ENCODE measurements at regions not wholly inside any gene's neighbourhood (a gene's known extent, or its start where the extent isn't known, plus 50 kb on each side); places are given as distances from the start of the nearest gene placed in this dataset.

DNA sequence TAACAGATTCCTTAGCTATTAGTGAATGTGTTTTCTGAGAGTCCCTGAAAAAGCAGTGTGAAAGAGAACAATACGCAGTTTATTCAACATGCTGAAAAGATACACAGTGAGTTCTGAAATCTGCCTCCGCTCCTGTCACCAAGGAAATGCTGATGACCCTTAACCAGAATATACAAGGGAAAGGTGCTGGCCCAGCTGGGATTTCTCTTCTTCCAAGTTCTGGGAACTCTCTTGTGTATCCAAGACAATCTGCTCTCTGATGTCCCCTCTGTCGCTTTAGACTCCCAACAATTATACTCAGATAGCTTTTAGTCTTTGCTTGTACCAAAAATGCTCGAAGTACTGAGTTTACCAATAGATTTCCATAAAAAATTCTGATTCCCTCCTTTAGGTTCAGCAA, 214.9 kb downstream of the TMEM167A start:
- ATAC-seq (ENCODE audit: low FRiP score in 2 of 2) (no peak), DNase-seq (no peak)
- Histone ChIP-seq H3K27me3 (no peaks in the 10 kb centered on the region), H3K4me3 (no peak overlapping the region), H3K4me1 (peaks cover 0 to 5% (median 0%) of the 10 kb centered on the region in 4 donors), H3K27ac (peak overlapping the region in 1 of 4 donors; percentile 11), H3K9me3 (no peaks in the 10 kb centered on the region), H3K36me3 (no peaks in the 10 kb centered on the region)
- TF ChIP-seq POLR2AphosphoS5 (IDR thresholded peaks at IDR 0.05), result no peak
- 63 to 77% methylated on average over 4 of the region's 4 CpGs for WGBS, 2 donors

DNA sequence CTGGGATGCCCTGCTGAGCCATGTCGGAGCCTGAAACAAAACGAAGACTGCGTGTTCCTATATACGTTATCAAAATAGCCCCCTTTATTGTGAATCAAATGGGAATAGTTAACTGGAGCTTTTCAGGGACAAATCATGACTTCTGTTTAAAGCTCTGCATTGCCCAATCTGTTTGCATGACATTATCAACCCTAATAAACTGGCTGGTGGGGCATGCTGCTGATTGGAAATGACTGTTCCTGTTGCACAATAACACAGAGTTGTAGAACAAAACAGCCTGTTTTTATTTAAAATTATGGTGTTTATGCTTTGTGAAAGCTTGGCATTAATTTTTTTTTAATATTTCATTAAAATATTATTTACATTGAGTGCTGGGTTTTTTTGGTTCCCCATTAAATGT, 215.5 kb downstream of the TMEM167A start:
- peak overlapping the region in 3 of 4 donors; percentile 11 to 53 (median 43) for H3K27ac ChIP-seq
- no peaks in the 10 kb centered on the region for H3K9me3 ChIP-seq
- no peaks in the 10 kb centered on the region for H3K36me3 ChIP-seq
- DNase-seq (no peak), ATAC-seq (ENCODE audit: low FRiP score in 2 of 2) (no peak)
- TF ChIP-seq POLR2A (IDR thresholded peaks at IDR 0.05) (no peak), EP300 (IDR thresholded peaks at IDR 0.05) (peak in 1 of 4 donors; percentile 42), POLR2AphosphoS5 (IDR thresholded peaks at IDR 0.05) (peak in 1 of 2 donors; percentile 37)
- H3K27me3 ChIP-seq, result no peaks in the 10 kb centered on the region
- 90 to 94% methylated on average over 4 of the region's 4 CpGs for WGBS, 2 donors
- peaks cover 0 to 5% (median 0%) of the 10 kb centered on the region in 4 donors for H3K4me1 ChIP-seq
- H3K4me3 ChIP-seq, result no peak overlapping the region

DNA sequence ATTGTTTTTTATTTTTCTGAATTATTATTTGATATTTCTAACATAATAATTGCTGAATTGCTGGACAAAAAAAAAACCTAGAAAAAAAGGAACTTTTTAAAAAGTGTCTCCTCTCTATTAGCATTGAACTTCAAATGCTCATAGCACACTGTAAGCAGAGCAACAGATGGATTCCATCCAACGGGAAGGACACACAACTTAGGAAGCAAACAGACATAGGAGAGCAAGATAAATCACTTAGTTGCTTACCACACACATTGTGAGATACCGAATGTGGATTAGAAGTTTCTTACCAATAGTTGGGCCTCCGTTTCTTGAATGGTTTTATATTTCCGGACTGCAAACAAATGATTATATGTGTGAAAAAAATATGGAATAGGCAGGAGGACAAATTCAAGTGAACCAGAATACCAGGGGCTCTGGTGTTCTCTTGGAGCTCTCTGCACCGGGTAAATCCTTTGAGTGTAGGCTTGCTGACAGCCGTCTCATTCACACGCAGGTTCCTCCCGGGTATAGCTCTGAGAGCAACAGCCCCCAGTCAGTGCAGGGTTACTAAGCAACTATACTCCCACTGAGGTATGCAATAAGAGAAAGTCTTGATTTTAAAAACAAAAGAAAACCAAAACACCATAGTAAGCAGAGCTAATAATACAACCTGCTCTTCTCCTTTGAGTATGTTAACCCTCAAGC, 217.6 kb downstream of the TMEM167A start:
- DNase-seq (no peak), ATAC-seq (ENCODE audit: low FRiP score in 2 of 2) (no peak)
- no peaks in the 10 kb centered on the region for H3K36me3 ChIP-seq
- no peak overlapping the region for H3K27ac ChIP-seq
- H3K9me3 ChIP-seq, result no peaks in the 10 kb centered on the region
- peaks cover 0 to 5% (median 0%) of the 10 kb centered on the region in 4 donors for H3K4me1 ChIP-seq
- H3K27me3 ChIP-seq, result no peaks in the 10 kb centered on the region
- 44 to 60% methylated on average over 8 of the region's 8 CpGs for WGBS, 2 donors
- TF ChIP-seq EP300 (IDR thresholded peaks at IDR 0.05) (no peak), POLR2AphosphoS5 (IDR thresholded peaks at IDR 0.05) (no peak), POLR2A (IDR thresholded peaks at IDR 0.05) (no peak)
- TF ChIP-seq, protein P1, sequence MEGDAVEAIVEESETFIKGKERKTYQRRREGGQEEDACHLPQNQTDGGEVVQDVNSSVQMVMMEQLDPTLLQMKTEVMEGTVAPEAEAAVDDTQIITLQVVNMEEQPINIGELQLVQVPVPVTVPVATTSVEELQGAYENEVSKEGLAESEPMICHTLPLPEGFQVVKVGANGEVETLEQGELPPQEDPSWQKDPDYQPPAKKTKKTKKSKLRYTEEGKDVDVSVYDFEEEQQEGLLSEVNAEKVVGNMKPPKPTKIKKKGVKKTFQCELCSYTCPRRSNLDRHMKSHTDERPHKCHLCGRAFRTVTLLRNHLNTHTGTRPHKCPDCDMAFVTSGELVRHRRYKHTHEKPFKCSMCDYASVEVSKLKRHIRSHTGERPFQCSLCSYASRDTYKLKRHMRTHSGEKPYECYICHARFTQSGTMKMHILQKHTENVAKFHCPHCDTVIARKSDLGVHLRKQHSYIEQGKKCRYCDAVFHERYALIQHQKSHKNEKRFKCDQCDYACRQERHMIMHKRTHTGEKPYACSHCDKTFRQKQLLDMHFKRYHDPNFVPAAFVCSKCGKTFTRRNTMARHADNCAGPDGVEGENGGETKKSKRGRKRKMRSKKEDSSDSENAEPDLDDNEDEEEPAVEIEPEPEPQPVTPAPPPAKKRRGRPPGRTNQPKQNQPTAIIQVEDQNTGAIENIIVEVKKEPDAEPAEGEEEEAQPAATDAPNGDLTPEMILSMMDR (IDR thresholded peaks at IDR 0.05), result no peak
- H3K4me3 ChIP-seq, result no peak overlapping the region

DNA sequence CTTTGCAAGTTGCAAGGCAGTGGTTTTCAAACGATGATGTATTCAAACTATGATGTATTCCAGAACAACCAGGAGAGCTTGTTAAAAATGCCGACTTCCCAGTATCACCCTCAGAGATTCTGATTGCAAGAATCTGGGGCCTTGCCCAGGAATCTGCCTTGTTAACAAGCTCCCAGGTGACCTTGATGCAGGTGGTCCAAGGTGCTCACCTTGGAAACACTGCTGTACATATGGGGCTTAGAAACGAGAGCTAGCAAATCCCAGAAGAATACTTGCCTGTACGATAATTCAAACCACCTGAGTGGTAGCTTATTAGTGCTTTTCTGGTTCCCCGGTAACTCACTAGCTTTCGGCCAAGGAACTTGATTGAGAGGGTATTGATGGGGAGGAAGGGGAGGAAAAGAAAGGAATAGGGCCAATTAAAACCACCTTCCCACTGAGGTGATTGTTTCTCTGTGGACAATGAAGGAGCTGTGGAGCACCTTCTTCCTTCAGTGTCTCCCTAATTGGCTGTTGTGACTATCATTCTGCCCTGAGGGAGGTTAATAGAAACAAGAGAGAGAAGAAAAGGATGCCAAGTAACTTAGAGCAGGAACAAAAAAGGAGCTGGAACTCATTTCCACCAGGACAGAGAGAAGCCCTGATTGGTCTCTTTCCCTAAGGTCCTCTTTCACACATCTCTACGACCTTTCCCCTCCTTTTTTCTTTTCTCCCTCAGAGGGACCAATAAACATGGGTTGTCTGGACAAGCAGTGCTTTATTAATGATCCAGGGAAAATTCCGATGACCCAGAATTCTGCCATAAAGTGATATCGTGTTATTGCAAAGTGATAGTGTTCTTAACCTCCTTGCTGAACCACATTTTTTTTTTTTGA, 218.8 kb downstream of the TMEM167A start:
- 68 to 76% methylated on average over 9 of the region's 9 CpGs for WGBS, 2 donors
- Histone ChIP-seq H3K9me3 (no peaks in the 10 kb centered on the region), H3K4me1 (peaks cover 0 to 5% (median 0%) of the 10 kb centered on the region in 4 donors), H3K27me3 (no peaks in the 10 kb centered on the region), H3K4me3 (no peak overlapping the region), H3K27ac (no peak overlapping the region), H3K36me3 (no peaks in the 10 kb centered on the region)
- TF ChIP-seq EP300 (IDR thresholded peaks at IDR 0.05), result no peak
- TF ChIP-seq, protein P1 (IDR thresholded peaks at IDR 0.05), result no peak
- TF ChIP-seq POLR2A (IDR thresholded peaks at IDR 0.05), result no peak
- TF ChIP-seq POLR2AphosphoS5 (IDR thresholded peaks at IDR 0.05), result no peak
- ATAC-seq (ENCODE audit: low FRiP score in 2 of 2), result no peak
- DNase-seq, result no peak

DNA sequence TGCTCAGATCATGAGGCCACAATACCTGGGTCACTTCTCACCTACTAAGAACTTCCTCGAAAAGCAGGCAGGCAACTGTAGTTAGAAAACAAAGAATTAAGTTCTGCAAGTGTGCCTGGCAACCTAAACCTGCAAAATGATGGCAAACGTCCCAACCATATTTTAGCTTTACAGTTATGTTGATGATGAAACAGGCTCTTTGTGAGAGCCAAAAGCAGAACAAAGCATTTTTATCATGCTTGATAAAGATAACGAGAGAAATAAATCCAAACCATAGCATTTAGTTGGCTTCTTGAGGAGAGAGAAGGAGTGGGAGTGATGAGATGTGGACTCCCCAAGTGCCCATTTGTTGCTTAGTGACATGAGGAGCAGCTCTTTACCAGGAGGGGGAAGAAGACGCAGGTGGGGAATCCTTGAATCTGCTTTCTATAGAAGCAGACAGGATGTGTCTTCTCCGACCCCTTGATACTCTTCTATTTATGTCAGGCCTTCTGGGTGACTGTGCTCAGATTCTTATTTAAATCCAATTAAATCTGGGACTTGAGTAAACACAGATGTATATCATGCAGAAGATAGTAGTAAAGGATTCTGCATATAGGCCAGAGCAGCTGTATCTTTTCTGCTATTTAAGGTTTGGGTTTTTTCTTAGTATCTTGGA, 221.2 kb downstream of the TMEM167A start:
- DNase-seq (no peak), ATAC-seq (ENCODE audit: low FRiP score in 2 of 2) (no peak)
- H3K27ac ChIP-seq, result no peak overlapping the region
- WGBS, 2 donors, result 49 to 55% methylated on average over 5 of the region's 5 CpGs
- no peaks in the 10 kb centered on the region for H3K4me1 ChIP-seq
- H3K27me3 ChIP-seq, result no peaks in the 10 kb centered on the region
- no peaks in the 10 kb centered on the region for H3K36me3 ChIP-seq
- no peak for TF ChIP-seq POLR2A (IDR thresholded peaks at IDR 0.05)
- no peak for TF ChIP-seq EP300 (IDR thresholded peaks at IDR 0.05)
- TF ChIP-seq, protein P1 (IDR thresholded peaks at IDR 0.05), result no peak
- no peak for TF ChIP-seq POLR2AphosphoS5 (IDR thresholded peaks at IDR 0.05)
- H3K9me3 ChIP-seq, result no peaks in the 10 kb centered on the region
- H3K4me3 ChIP-seq, result no peak overlapping the region

Measured in upper lobe of left lung (tissue), 6 donors.